ENCODE measurements at regions not wholly inside any gene's neighbourhood (a gene's known extent, or its start where the extent isn't known, plus 50 kb on each side); places are given as distances from the start of the nearest gene placed in this dataset.

DNA sequence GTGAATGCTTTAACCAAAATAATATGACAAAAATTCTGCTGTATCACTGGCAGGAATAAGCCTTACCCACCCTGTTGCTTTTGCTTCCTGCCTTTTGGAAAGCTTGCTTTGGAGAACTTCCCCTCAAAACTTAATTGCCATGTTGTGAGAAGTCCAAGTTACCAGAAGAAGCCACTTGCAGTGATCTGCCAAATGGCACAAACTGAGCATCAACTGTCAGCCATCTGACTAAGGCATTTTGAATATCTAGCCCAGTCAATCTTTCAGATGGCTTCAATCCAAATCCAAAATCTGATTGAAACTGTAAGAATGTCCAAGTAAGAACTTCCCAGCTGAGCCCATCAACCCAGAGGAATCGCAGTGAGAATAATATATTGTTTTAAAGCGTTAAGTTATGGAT lies 216.5 kb upstream of the ZC3H15 start:
- Histone ChIP-seq H4K20me1 (ENCODE audit: control insufficient read depth, insufficient read depth, low read length, poor library complexity, severe bottlenecking) (no peaks in the 10 kb centered on the region), H3K9me3 (ENCODE audit: control extremely low read depth in 1 of 3, control insufficient read depth in 2 of 3, insufficient read depth in 1 of 3, low read length in 2 of 3) (peaks cover 0 to 4% (median 0%) of the 10 kb centered on the region in 3 donors), H3K27me3 (replicated peaks in 1 of 4; ENCODE audit: control extremely low read depth in 1 of 4, control insufficient read depth in 3 of 4, insufficient read depth in 4 of 4, low read length in 3 of 4) (no peaks in the 10 kb centered on the region), H2AFZ (ENCODE audit: insufficient read depth, low read depth, low read length, poor library complexity, severe bottlenecking) (no peak overlapping the region), H3K36me3 (replicated peaks in 1 of 2; ENCODE audit: control extremely low read depth in 1 of 2, control insufficient read depth in 1 of 2, extremely low read depth in 1 of 2, insufficient read depth in 2 of 2, low read length in 1 of 2) (no peaks in the 10 kb centered on the region), H3K4me3 (ENCODE audit: control extremely low read depth in 1 of 5, extremely low read depth in 1 of 5, insufficient read depth in 1 of 5, low read depth in 2 of 5, low read length in 4 of 5) (no peak overlapping the region), H3K9ac (ENCODE audit: low read length) (no peak overlapping the region), H3K79me2 (ENCODE audit: control insufficient read depth, insufficient read depth, low read length) (no peaks in the 10 kb centered on the region), H3K27ac (ENCODE audit: low read length in 2 of 2) (no peak overlapping the region), H3K4me2 (replicated peaks; ENCODE audit: low read depth, low read length, poor library complexity, severe bottlenecking) (no peak overlapping the region), H3K4me1 (ENCODE audit: control insufficient read depth in 2 of 2, insufficient read depth in 2 of 2, low read length in 2 of 2) (no peaks in the 10 kb centered on the region)
- no peak for TF ChIP-seq EZH2 (IDR thresholded peaks at IDR 0.05; ENCODE audit: borderline replicate concordance, insufficient read depth, low read depth, low read length, poor library complexity, severe bottlenecking)
- TF ChIP-seq CTCF (IDR thresholded peaks at IDR 0.05) = no peak
- intact Hi-C loops (cut with micrococcal nuclease) = no loop called here
- peaks cover 17% of the 10 kb centered on the region for H3K9me3 Mint-ChIP-seq (ENCODE audit: insufficient read depth)
- H3K27ac Mint-ChIP-seq = no peak overlapping the region
- H3K27me3 Mint-ChIP-seq = no peaks in the 10 kb centered on the region
- no peak for DNase-seq
- POLR2A ChIA-PET = no interaction called here
- no peak for ATAC-seq (ENCODE audit: low read depth)
- H3K4me3 Mint-ChIP-seq = no peak overlapping the region
- WGBS (ENCODE audit: insufficient coverage) = no CpG with 5 or more reads among the region's 2 CpGs
- CTCF ChIA-PET = no interaction called here
- no peaks in the 10 kb centered on the region for H3K4me1 Mint-ChIP-seq

DNA sequence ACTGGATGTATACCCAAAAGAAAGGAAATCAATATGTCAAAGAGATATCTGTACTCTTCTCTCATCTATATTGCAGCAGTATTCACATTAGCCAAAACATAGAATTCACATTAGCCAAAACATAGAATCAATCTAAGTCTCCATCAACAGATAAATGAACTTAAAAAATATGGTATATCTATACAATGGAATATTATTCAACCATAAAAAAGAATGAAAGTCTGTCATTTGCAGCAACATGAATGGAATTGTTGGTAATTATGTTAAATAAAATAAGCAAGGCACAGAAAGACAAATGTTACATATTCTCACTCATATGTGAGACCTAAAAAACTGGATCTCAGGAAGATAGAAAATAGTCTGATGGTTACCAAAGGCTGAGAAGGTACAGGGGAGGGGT lies 212.1 kb upstream of the ZC3H15 start:
- H3K4me2 ChIP-seq (replicated peaks; ENCODE audit: low read depth, low read length, poor library complexity, severe bottlenecking) = no peak overlapping the region
- no peak overlapping the region for H3K9ac ChIP-seq (ENCODE audit: low read length)
- H3K4me3 ChIP-seq (ENCODE audit: control extremely low read depth in 1 of 5, extremely low read depth in 1 of 5, insufficient read depth in 1 of 5, low read depth in 2 of 5, low read length in 4 of 5) = no peak overlapping the region
- no peaks in the 10 kb centered on the region for H3K9me3 Mint-ChIP-seq (ENCODE audit: insufficient read depth)
- peaks cover 0 to 4% (median 0%) of the 10 kb centered on the region in 3 donors for H3K9me3 ChIP-seq (ENCODE audit: control extremely low read depth in 1 of 3, control insufficient read depth in 2 of 3, insufficient read depth in 1 of 3, low read length in 2 of 3)
- ATAC-seq (ENCODE audit: low read depth) (no peak), DNase-seq (no peak)
- POLR2A ChIA-PET = no interaction called here
- H3K27ac Mint-ChIP-seq = no peak overlapping the region
- H3K27ac ChIP-seq (ENCODE audit: low read length in 2 of 2) = no peak overlapping the region
- H2AFZ ChIP-seq (ENCODE audit: insufficient read depth, low read depth, low read length, poor library complexity, severe bottlenecking) = no peak overlapping the region
- no peaks in the 10 kb centered on the region for H4K20me1 ChIP-seq (ENCODE audit: control insufficient read depth, insufficient read depth, low read length, poor library complexity, severe bottlenecking)
- H3K4me3 Mint-ChIP-seq = no peak overlapping the region
- TF ChIP-seq CTCF (IDR thresholded peaks at IDR 0.05) = no peak
- TF ChIP-seq EZH2 (IDR thresholded peaks at IDR 0.05; ENCODE audit: borderline replicate concordance, insufficient read depth, low read depth, low read length, poor library complexity, severe bottlenecking) = no peak
- CTCF ChIA-PET = no interaction called here
- no peaks in the 10 kb centered on the region for H3K27me3 ChIP-seq (replicated peaks in 1 of 4; ENCODE audit: control extremely low read depth in 1 of 4, control insufficient read depth in 3 of 4, insufficient read depth in 4 of 4, low read length in 3 of 4)
- H3K4me1 Mint-ChIP-seq = no peaks in the 10 kb centered on the region
- H3K79me2 ChIP-seq (ENCODE audit: control insufficient read depth, insufficient read depth, low read length) = no peaks in the 10 kb centered on the region
- no peaks in the 10 kb centered on the region for H3K27me3 Mint-ChIP-seq
- intact Hi-C loops (cut with micrococcal nuclease) = no loop called here
- no peaks in the 10 kb centered on the region for H3K4me1 ChIP-seq (ENCODE audit: control insufficient read depth in 2 of 2, insufficient read depth in 2 of 2, low read length in 2 of 2)
- H3K36me3 ChIP-seq (replicated peaks in 1 of 2; ENCODE audit: control extremely low read depth in 1 of 2, control insufficient read depth in 1 of 2, extremely low read depth in 1 of 2, insufficient read depth in 2 of 2, low read length in 1 of 2) = no peaks in the 10 kb centered on the region
